GM12801 (cell line): ENCODE measurements at regions not wholly inside any gene's neighbourhood (a gene's known extent, or its start where the extent isn't known, plus 50 kb on each side); places are given as distances from the start of the nearest gene placed in this dataset.

ENCODE experiments used
- TF ChIP-seq, protein P1 (sequence below): IDR thresholded peaks from one replicate; pipeline ENCODE4 v1.5.1; 2011; ENCODE audit warnings: control low read depth; ENCODE audit not compliant: insufficient read length; ENCODE audit errors: extremely low read depth

GRCh38 chr9:105958587-105958986 is 264.2 kb downstream of the TMEM38B start:
- TF ChIP-seq, protein P1, sequence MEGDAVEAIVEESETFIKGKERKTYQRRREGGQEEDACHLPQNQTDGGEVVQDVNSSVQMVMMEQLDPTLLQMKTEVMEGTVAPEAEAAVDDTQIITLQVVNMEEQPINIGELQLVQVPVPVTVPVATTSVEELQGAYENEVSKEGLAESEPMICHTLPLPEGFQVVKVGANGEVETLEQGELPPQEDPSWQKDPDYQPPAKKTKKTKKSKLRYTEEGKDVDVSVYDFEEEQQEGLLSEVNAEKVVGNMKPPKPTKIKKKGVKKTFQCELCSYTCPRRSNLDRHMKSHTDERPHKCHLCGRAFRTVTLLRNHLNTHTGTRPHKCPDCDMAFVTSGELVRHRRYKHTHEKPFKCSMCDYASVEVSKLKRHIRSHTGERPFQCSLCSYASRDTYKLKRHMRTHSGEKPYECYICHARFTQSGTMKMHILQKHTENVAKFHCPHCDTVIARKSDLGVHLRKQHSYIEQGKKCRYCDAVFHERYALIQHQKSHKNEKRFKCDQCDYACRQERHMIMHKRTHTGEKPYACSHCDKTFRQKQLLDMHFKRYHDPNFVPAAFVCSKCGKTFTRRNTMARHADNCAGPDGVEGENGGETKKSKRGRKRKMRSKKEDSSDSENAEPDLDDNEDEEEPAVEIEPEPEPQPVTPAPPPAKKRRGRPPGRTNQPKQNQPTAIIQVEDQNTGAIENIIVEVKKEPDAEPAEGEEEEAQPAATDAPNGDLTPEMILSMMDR = no peak

DNA sequence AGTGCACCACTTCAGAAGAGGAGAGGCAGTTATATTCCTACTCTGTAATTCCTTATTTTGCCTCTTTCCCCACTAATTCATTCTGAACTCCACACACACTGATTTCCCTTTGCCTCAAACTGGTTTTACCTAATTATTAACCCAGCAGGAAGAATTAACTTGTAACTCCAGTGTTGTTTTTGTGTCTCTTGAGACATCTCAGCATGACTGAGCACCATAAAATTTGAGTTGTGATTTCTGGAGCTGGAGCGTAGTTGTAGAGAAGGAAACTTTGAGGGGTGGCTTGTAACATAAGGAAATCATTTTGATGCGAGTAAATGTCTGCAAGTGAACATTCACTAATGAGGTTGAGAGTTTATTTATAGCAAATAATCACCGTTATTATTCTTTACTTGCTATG is 265.2 kb downstream of the TMEM38B start:
- TF ChIP-seq, protein P1 = no peak

DNA sequence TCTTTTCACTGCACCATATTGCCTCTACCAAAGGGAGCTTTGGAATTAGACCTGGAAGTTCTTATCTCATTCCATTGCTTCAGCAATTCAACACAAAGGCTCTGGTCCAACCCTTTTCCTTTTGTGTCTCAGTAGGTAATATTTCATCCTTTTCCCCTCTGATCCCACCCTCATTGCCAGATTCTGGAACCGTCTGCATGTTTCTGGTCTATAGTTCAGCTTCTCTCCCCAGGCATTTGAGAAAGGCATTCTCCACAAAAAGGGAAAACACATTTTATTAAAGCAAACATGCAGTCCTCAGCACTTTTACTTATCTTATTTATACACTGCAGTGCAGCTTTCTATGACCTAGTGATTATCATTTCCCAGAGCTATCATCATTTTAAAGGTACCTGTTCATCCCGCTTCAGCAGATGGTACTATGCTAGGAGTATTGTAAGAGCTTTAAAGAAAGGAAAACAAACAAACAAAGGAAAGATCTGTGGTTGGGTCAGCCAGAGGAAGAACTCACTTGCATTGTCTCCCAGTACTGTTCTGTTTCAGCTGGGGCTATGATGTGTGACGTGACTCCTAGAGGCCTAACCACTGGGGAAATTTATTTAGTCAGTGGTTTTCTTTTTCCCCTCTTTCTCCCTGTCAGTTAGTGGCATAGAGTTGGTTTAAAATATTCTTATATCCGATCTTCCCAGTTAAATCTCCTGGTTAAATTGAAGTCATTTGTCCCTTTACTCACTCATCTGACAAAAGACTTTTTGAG is 269.2 kb downstream of the TMEM38B start:
- TF ChIP-seq, protein P1 = no peak

DNA sequence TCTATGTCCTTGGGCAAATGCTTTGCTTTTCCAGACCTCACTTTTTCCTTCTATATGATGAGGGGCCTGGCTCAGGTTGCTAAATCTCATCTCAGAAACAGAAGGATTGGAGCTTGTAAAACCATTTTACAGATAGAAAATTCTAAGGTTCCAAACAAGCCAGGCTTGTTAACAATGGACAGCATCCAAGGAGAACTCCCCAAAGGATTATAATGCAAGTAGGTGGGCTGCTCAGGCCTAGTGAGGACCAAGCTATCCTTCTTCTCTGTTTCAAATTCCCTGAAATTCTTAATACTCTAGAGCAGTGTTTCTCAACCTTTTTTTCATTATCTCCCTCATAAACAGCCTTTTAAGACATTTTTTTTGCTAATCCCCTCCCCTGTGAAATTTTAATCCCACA is 269.8 kb downstream of the TMEM38B start:
- TF ChIP-seq, protein P1 = no peak

- TF ChIP-seq, protein P1 = no peak
These were observed 272.5 kb downstream of the TMEM38B start for GRCh38 chr9:105966834-105967233.

DNA sequence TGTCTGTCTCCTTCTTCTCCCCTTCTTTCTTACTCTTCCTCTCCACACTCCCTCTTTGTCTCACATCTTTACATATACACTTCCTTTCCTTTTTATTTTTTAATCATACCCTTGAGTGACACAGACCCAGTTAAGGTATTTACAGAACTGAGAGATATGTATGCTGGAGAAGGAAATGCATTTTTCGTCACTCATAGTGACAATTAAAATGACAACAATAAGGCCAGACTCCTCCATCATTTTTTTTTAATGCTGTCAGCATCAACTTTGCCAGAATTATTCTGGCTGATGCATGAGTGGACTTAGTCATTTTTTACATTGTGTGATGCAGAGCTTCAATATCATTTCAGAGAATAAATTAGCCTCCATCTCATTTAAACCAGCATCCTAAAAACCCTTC is 272.9 kb downstream of the TMEM38B start:
- TF ChIP-seq, protein P1 = no peak

GRCh38 chr9:105967797-105968196 is 273.5 kb downstream of the TMEM38B start:
- TF ChIP-seq, protein P1 = no peak
